ENCODE measurements at regions not wholly inside any gene's neighbourhood (a gene's known extent, or its start where the extent isn't known, plus 50 kb on each side); places are given as distances from the start of the nearest gene placed in this dataset.

DNA sequence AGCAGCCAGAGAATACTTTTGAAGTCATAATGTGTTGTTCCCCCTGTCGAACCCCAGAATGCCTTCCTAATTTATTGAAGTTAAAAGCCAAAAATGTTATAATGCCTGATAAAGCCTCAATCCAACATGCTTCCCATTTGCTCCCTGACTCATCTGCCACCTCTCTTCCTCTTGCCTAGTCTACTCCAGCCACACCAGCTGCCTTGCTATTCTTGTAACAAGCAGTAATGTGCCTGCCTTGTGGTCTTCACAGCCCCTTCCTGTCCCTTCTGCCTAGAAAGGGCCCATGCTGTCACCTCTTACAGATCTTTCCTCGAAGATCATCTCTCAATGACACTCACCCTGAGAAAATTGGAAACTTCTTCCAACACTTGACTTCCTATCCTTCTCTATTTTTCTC, 231.6 kb upstream of the CDH2 start:
- TF ChIP-seq CTCF (IDR thresholded peaks at IDR 0.05; ENCODE audit: low read depth, low read length): no peak
- no peak for DNase-seq (ENCODE audit: extremely low read depth, low read depth)

DNA sequence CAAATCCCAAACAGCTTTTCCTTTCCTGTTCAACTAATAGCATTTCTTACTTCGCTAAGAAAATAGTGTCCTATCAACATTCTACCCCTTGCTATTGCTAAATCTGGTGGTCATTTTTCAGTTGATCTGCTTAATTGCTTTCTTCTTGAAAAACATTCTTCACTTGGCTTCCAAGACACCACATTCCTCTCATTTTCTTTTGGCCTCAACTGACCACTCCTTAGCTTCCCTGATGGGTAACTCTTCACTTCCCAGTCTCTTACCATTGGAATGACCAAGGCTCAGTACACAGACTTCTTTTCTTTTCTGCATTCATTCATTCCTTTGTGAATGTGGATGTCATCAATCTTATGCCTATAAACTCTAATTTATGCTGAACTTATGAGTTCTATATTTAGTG, 230.8 kb upstream of the CDH2 start:
- no peak for DNase-seq (ENCODE audit: extremely low read depth, low read depth)

GRCh38 chr18:28406533-28406932, 229.6 kb upstream of the CDH2 start:
- no peak for DNase-seq (ENCODE audit: extremely low read depth, low read depth)
- no peak for TF ChIP-seq CTCF (IDR thresholded peaks at IDR 0.05; ENCODE audit: low read depth, low read length)

More for the DNA sequence above, 230.8 kb upstream of the CDH2 start:
- no peak; the same call in 1 of the 2 replicates for TF ChIP-seq CTCF (IDR thresholded peaks at IDR 0.05; ENCODE audit: low read depth, low read length)

DNA sequence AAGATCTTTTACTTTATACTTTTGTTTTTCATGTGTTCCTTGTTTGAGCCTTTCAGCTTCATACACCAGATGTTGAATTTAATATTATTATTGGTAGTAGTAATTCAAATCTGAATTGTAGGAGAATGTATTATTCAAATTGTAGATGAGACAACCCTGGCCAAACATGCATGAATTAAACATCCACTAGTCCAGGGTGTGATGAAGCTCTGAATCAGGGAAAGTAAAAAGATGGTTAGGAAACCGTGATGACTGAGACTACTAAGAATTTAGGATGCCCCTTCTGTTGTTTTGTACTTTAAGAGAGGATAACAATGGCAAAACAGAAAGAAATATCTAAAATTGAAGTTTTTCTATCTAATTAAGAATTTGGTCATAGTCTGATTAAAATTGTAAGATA, 227.8 kb upstream of the CDH2 start:
- DNase-seq (ENCODE audit: extremely low read depth, low read depth): no peak
- no peak for TF ChIP-seq CTCF (IDR thresholded peaks at IDR 0.05; ENCODE audit: low read depth, low read length)

- no peak for DNase-seq (ENCODE audit: extremely low read depth, low read depth)
- no peak for TF ChIP-seq CTCF (IDR thresholded peaks at IDR 0.05; ENCODE audit: low read depth, low read length)
Observed at GRCh38 chr18:28399781-28400362, 222.9 kb upstream of the CDH2 start.

DNA sequence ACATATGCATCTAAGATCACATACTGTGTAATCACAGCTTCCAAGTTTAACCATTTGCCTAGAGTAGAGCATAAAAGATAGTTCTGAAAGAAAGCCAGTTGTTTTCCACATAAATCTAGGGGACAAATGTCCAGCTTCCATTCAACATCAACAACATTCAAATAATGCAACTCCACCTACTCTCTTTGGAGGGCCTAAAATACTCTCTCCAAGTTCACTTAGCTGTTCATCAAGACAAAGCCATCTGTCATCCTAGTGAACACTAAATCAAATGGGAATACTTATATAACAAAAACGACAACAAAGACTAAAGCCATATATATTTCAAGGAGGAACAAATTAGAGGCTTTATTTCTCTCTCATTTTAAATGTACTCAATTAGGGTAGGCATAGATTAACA, 221.5 kb upstream of the CDH2 start:
- DNase-seq (ENCODE audit: extremely low read depth, low read depth): no peak
- no peak for TF ChIP-seq CTCF (IDR thresholded peaks at IDR 0.05; ENCODE audit: low read depth, low read length)

- DNase-seq (ENCODE audit: extremely low read depth, low read depth): no peak
- TF ChIP-seq CTCF (IDR thresholded peaks at IDR 0.05; ENCODE audit: low read depth, low read length): no peak
Observed at GRCh38 chr18:28390022-28390421, 213.1 kb upstream of the CDH2 start.
